H1 (cell line): ENCODE measurements at regions not wholly inside any gene's neighbourhood (a gene's known extent, or its start where the extent isn't known, plus 50 kb on each side); places are given as distances from the start of the nearest gene placed in this dataset.

Experiments
- CTCF ChIA-PET: fragments of 300-600 bp; sonication (Branson Sonifier 250); formaldehyde crosslinking; loops from one replicate; lab custom pipeline; 2021; ENCODE audit not compliant: partially characterized antibody; lab: Charles Lee
- POLR2A ChIA-PET: fragments of 300-600 bp; sonication (Branson Sonifier 250); formaldehyde crosslinking; loops from one replicate; lab custom pipeline; 2021; ENCODE audit warnings: inconsistent platforms; ENCODE audit not compliant: partially characterized antibody; lab: Charles Lee
- DNase-seq, 2 experiments: peaks; one replicate each; pipeline versions ENCODE4 v3.0.0 to v3.0.0-alpha.2; 2010 to 2022; ENCODE audit warnings: low spot score in 2 of 2, low read depth in 1 of 2, mixed read lengths in 1 of 2
- FAIRE-seq: peaks from 2 replicates; lab custom pipeline; 2011; peaks lifted over from hg19 to GRCh38; lab: Jason Lieb, UNC
- H2AFZ ChIP-seq: 2 replicates; pipeline ENCODE4 v1.8.1; 2012; ENCODE audit warnings: low read length, inconsistent platforms
- H2AK5ac ChIP-seq: 2 replicates; pipeline ENCODE4 v1.6.1; 2013; ENCODE audit warnings: low read depth, low read length
- H2BK120ac ChIP-seq: replicated peaks from 2 replicates; pipeline ENCODE3; 2013; ENCODE audit warnings: low read depth, low read length, inconsistent platforms
- H2BK12ac ChIP-seq: 2 replicates; pipeline ENCODE4 v1.6.1; 2013; ENCODE audit warnings: low read depth, low read length
- H2BK15ac ChIP-seq: 2 replicates; pipeline ENCODE4 v1.6.1; 2013; ENCODE audit warnings: low read length
- H2BK20ac ChIP-seq: 2 replicates; pipeline ENCODE4 v1.6.1; 2013; ENCODE audit warnings: low read length
- H2BK5ac ChIP-seq: 2 replicates; pipeline ENCODE4 v1.6.1; 2013; ENCODE audit warnings: low read depth, low read length
- H3K14ac ChIP-seq: 2 replicates; pipeline ENCODE4 v1.6.1; 2013; ENCODE audit warnings: inconsistent platforms; ENCODE audit not compliant: insufficient read length
- H3K18ac ChIP-seq: 2 replicates; pipeline ENCODE4 v1.6.1; 2013; ENCODE audit warnings: low read length; ENCODE audit errors: extremely low read depth
- H3K23ac ChIP-seq: 2 replicates; pipeline ENCODE4 v1.6.1; 2013; ENCODE audit warnings: inconsistent platforms; ENCODE audit not compliant: insufficient read length
- H3K23me2 ChIP-seq: 2 replicates; pipeline ENCODE4 v1.6.1; 2013; ENCODE audit warnings: low read depth, low read length
- H3K27ac ChIP-seq: 2 replicates; pipeline ENCODE4 v1.6.1; 2011; ENCODE audit warnings: low read depth, low read length, inconsistent platforms
- H3K27me3 ChIP-seq, 4 experiments: replicated peaks in 1 of 4; 1 replicate in 1 of 4; 2 replicates in 3 of 4; pipeline versions ENCODE4 v1.6.1 to v1.8.1; 2011 to 2013; ENCODE audit warnings: low read length in 3 of 4, mild to moderate bottlenecking in 3 of 4, inconsistent platforms in 2 of 4, mixed read lengths in 2 of 4, moderate library complexity in 1 of 4; ENCODE audit not compliant: control insufficient read depth in 3 of 4, insufficient read depth in 3 of 4; ENCODE audit errors: extremely low read depth in 1 of 4
- H3K36me3 ChIP-seq, 4 experiments: 2 replicates each; pipeline versions ENCODE4 v1.6.1 to v1.8.1; 2011 to 2013; ENCODE audit warnings: mild to moderate bottlenecking in 4 of 4, low read length in 3 of 4, moderate library complexity in 2 of 4, control low read depth in 1 of 4, inconsistent platforms in 1 of 4; ENCODE audit not compliant: insufficient read depth in 4 of 4, control insufficient read depth in 2 of 4
- H3K4ac ChIP-seq: replicated peaks from 2 replicates; pipeline ENCODE3; 2013; ENCODE audit warnings: low read length, low read depth, mixed read lengths, inconsistent platforms; ENCODE audit not compliant: insufficient read length
- H3K4me1 ChIP-seq, 4 experiments: replicated peaks in 1 of 4; 1 replicate in 1 of 4; 2 replicates in 3 of 4; pipeline versions ENCODE4 v1.6.1 to v1.8.1; 2011 to 2013; ENCODE audit warnings: low read length in 3 of 4, inconsistent platforms in 2 of 4, mixed read lengths in 1 of 4; ENCODE audit not compliant: insufficient read depth in 4 of 4, control insufficient read depth in 3 of 4
- H3K4me2 ChIP-seq, 2 experiments: 2 replicates each; pipeline versions ENCODE4 v1.6.1 to v1.8.1; 2011 to 2013; ENCODE audit warnings: low read depth in 2 of 2, low read length in 2 of 2, control low read depth in 1 of 2, inconsistent platforms in 1 of 2, mild to moderate bottlenecking in 1 of 2; ENCODE audit not compliant: insufficient read depth in 1 of 2
- H3K4me3 ChIP-seq, 4 experiments: fragments of 200-600, 300-600 bp in 1 of 4; sonication (generic), shearing (Covaris generic), sonication (Bioruptor Twin) in 1 of 4; 2 replicates each; pipeline versions ENCODE4 v1.5.1 to v1.8.1; 2011 to 2016; ENCODE audit warnings: low read length in 4 of 4, low read depth in 3 of 4, control low read depth in 2 of 4, inconsistent platforms in 2 of 4, mild to moderate bottlenecking in 2 of 4, mixed read lengths in 1 of 4, moderate library complexity in 1 of 4; ENCODE audit not compliant: insufficient read depth in 2 of 4; ENCODE audit errors: extremely low read depth in 1 of 4
- H3K56ac ChIP-seq: replicated peaks from 2 replicates; pipeline ENCODE3; 2013; ENCODE audit warnings: low read depth, mild to moderate bottlenecking, mixed read lengths, low read length, inconsistent platforms; ENCODE audit not compliant: insufficient read length
- H3K79me1 ChIP-seq: 2 replicates; pipeline ENCODE4 v1.6.1; 2013; ENCODE audit warnings: low read depth, low read length, control low read depth
- H3K79me2 ChIP-seq, 2 experiments: 2 replicates each; pipeline versions ENCODE4 v1.6.1 to v1.8.1; 2012 to 2013; ENCODE audit warnings: low read length in 2 of 2, mild to moderate bottlenecking in 2 of 2, inconsistent platforms in 1 of 2; ENCODE audit not compliant: insufficient read depth in 2 of 2, control insufficient read depth in 1 of 2
- H3K9ac ChIP-seq, 4 experiments: replicated peaks in 1 of 4; 1 replicate in 1 of 4; 2 replicates in 3 of 4; pipeline versions ENCODE4 v1.6.1 to v1.8.1; 2011 to 2013; ENCODE audit warnings: low read depth in 3 of 4, low read length in 3 of 4, control low read depth in 2 of 4, mild to moderate bottlenecking in 2 of 4, moderate library complexity in 2 of 4, inconsistent platforms in 1 of 4; ENCODE audit errors: extremely low read depth in 1 of 4
- H3K9me3 ChIP-seq, 2 experiments: 2 replicates each; pipeline versions ENCODE4 v1.6.1 to v1.8.1; 2012 to 2013; ENCODE audit warnings: mild to moderate bottlenecking in 2 of 2, moderate library complexity in 2 of 2, control low read depth in 1 of 2, inconsistent platforms in 1 of 2, low read depth in 1 of 2, low read length in 1 of 2, mixed read lengths in 1 of 2; ENCODE audit not compliant: insufficient read depth in 2 of 2
- H4K20me1 ChIP-seq, 2 experiments: replicated peaks in 1 of 2; 2 replicates each; pipeline versions ENCODE3 to v1.8.1; 2011 to 2013; ENCODE audit warnings: inconsistent platforms in 2 of 2, low read length in 2 of 2, mild to moderate bottlenecking in 1 of 2; ENCODE audit not compliant: insufficient read depth in 2 of 2, control insufficient read depth in 1 of 2
- H4K5ac ChIP-seq: 2 replicates; pipeline ENCODE4 v1.6.1; 2013; ENCODE audit warnings: low read length, low read depth, mixed read lengths, inconsistent platforms; ENCODE audit not compliant: insufficient read length
- H4K8ac ChIP-seq: 2 replicates; pipeline ENCODE4 v1.8.0; 2013; ENCODE audit warnings: mild to moderate bottlenecking, moderate library complexity, low read length, inconsistent platforms; ENCODE audit not compliant: insufficient read depth; ENCODE audit errors: extremely low read depth
- H4K91ac ChIP-seq: replicated peaks from 2 replicates; pipeline ENCODE3; 2013; ENCODE audit warnings: low read length, mixed read lengths, inconsistent platforms; ENCODE audit not compliant: insufficient read length
- BCL11A ChIP-seq, 2 experiments: IDR thresholded peaks; one replicate each; pipeline ENCODE4 v1.6.1; 2011; ENCODE audit warnings: low read depth in 2 of 2, low read length in 2 of 2, mild to moderate bottlenecking in 2 of 2
- BRCA1 ChIP-seq: IDR thresholded peaks from 2 replicates; pipeline ENCODE4 v1.6.1; 2012; ENCODE audit warnings: low read depth, low read length, improper control_type of control experiment
- CTCF ChIP-seq, 3 experiments: IDR thresholded peaks; 1 replicate in 2 of 3; 2 replicates in 1 of 3; pipeline versions ENCODE4 v1.5.1 to v1.6.1; 2011; ENCODE audit warnings: low read length in 3 of 3, mild to moderate bottlenecking in 3 of 3, inconsistent platforms in 2 of 3, low read depth in 1 of 3, moderate library complexity in 1 of 3; ENCODE audit not compliant: insufficient read depth in 1 of 3; ENCODE audit errors: control extremely low read depth in 1 of 3
- JUND ChIP-seq: IDR thresholded peaks from 2 replicates; pipeline ENCODE4 v1.6.1; 2011; ENCODE audit warnings: mild to moderate bottlenecking, improper control_type of control experiment, low read length
- POU5F1 ChIP-seq: IDR thresholded peaks from 2 replicates; pipeline ENCODE4 v1.6.1; 2011; ENCODE audit warnings: low read depth, mild to moderate bottlenecking, low read length, moderate library complexity
- RAD21 ChIP-seq, 2 experiments: IDR thresholded peaks in 1 of 2; conservative IDR thresholded peaks in 1 of 2; 2 replicates each; pipeline ENCODE4 v1.6.1; 2011; ENCODE audit warnings: low read depth in 2 of 2, low read length in 2 of 2, improper control_type of control experiment in 1 of 2, inconsistent platforms in 1 of 2, mild to moderate bottlenecking in 1 of 2, moderate library complexity in 1 of 2
- RXRA ChIP-seq: IDR thresholded peaks from 2 replicates; pipeline ENCODE4 v1.6.1; 2011; ENCODE audit warnings: low read depth, mild to moderate bottlenecking, low read length, moderate library complexity; ENCODE audit not compliant: insufficient read depth
- SIX5 ChIP-seq: IDR thresholded peaks from 2 replicates; pipeline ENCODE4 v1.6.1; 2011; ENCODE audit warnings: mild to moderate bottlenecking, low read depth, low read length
- SUZ12 ChIP-seq: fragments of 200-600 bp; sonication (generic); IDR thresholded peaks from 2 replicates; pipeline ENCODE4 v1.6.1; 2012; ENCODE audit warnings: mild to moderate bottlenecking, inconsistent platforms, low read length, moderate library complexity, mixed read lengths
- TEAD4 ChIP-seq: IDR thresholded peaks from 2 replicates; pipeline ENCODE4 v1.6.1; 2012; ENCODE audit warnings: low read depth, low read length, inconsistent platforms, mixed read lengths
- WGBS, 2 experiments: shearing (Covaris generic) in 1 of 2; methylation state at CpG; one replicate each; pipeline versions ENCODE4 v1.1.6 to v1.1.7; 2013 to 2015; ENCODE audit warnings: low lambda C conversion rate in 2 of 2, mixed read lengths in 2 of 2, inconsistent platforms in 1 of 2, low coverage in 1 of 2, missing lambda C conversion rate in 1 of 2; ENCODE audit not compliant: insufficient replicate concordance in 2 of 2, insufficient coverage in 1 of 2, insufficient read length in 1 of 2; ENCODE audit errors: extremely low coverage in 1 of 2, missing lambda C conversion rate in 1 of 2; 5-methylcytosine and 5-hydroxymethylcytosine counted together

- Histone ChIP-seq H4K5ac (no peak overlapping the region), H3K4me3 (no peak overlapping the region), H4K8ac (no peak overlapping the region), H2BK20ac (no peak overlapping the region), H2BK5ac (no peak overlapping the region), H2BK15ac (no peak overlapping the region), H2AFZ (no peak overlapping the region), H3K23ac (no peak overlapping the region), H4K91ac (no peak overlapping the region), H3K79me1 (no peaks in the 10 kb centered on the region), H3K79me2 (no peaks in the 10 kb centered on the region), H3K23me2 (peaks cover 8% of the 10 kb centered on the region), H3K56ac (no peak overlapping the region), H4K20me1 (no peaks in the 10 kb centered on the region), H2BK12ac (no peak overlapping the region), H3K27ac (no peak overlapping the region), H3K4me2 (no peak overlapping the region), H2AK5ac (no peak overlapping the region), H3K36me3 (no peaks in the 10 kb centered on the region), H3K4ac (no peak overlapping the region), H3K14ac (no peak overlapping the region), H3K18ac (no peak overlapping the region), H3K4me1 (peaks cover 0 to 6% (median 2%) of the 10 kb centered on the region in 4 experiments; a peak in 2 of 7 replicates), H3K9me3 (no peaks in the 10 kb centered on the region), H3K9ac (no peak overlapping the region), H3K27me3 (no peaks in the 10 kb centered on the region), H2BK120ac (no peak overlapping the region)
- ChIA-PET CTCF (no interaction called here), POLR2A (no interaction called here)
- DNase-seq (no peak), FAIRE-seq (no peak)
- 94% methylated on average over 9 of the region's 9 CpGs; no CpG with 5 or more reads in 1 of the 2 experiments for WGBS, 2 experiments
- TF ChIP-seq RXRA (no peak), POU5F1 (no peak), BRCA1 (no peak), SUZ12 (no peak), CTCF (IDR thresholded peaks at IDR 0.05; ENCODE audit: control extremely low read depth in 1 of 3, insufficient read depth in 1 of 3, low read depth in 1 of 3, low read length in 3 of 3) (no peak), JUND (no peak), TEAD4 (no peak), RAD21 (IDR thresholded peaks at IDR 0.05 in 1 of 2, conservative IDR thresholded peaks at IDR 0.05 in 1 of 2; ENCODE audit: low read depth in 2 of 2, low read length in 2 of 2) (no peak), BCL11A (IDR thresholded peaks at IDR 0.05; ENCODE audit: low read depth in 2 of 2, low read length in 2 of 2) (no peak), SIX5 (no peak)
Observed at GRCh38 chr3:156608601-156609514, 53.9 kb upstream of the SSR3 start.
